ENCODE measurements at regions not wholly inside any gene's neighbourhood (a gene's known extent, or its start where the extent isn't known, plus 50 kb on each side); places are given as distances from the start of the nearest gene placed in this dataset.

DNA sequence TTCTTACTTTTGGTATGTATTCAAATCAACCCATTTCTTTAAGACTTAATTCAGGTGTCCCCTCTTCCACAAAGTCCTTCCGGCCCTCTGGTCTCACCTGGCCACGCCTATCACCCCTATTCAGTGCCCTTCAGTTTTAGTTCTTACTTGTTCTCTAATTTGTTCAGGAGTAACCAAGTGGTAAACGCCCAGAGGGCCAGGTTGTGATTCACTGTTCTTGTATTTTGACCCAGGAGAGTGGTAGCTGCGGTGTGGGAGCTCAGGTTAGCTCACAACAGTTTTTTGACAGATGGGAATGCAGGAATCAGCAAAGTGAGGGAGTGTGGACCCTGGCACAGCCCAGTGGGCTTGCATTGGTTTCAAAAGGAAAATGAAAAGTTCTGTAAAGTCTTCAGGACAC lies 81.7 kb upstream of the RIPOR2 start:
- TF ChIP-seq, protein P1, sequence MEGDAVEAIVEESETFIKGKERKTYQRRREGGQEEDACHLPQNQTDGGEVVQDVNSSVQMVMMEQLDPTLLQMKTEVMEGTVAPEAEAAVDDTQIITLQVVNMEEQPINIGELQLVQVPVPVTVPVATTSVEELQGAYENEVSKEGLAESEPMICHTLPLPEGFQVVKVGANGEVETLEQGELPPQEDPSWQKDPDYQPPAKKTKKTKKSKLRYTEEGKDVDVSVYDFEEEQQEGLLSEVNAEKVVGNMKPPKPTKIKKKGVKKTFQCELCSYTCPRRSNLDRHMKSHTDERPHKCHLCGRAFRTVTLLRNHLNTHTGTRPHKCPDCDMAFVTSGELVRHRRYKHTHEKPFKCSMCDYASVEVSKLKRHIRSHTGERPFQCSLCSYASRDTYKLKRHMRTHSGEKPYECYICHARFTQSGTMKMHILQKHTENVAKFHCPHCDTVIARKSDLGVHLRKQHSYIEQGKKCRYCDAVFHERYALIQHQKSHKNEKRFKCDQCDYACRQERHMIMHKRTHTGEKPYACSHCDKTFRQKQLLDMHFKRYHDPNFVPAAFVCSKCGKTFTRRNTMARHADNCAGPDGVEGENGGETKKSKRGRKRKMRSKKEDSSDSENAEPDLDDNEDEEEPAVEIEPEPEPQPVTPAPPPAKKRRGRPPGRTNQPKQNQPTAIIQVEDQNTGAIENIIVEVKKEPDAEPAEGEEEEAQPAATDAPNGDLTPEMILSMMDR (conservative IDR thresholded peaks at IDR 0.05) = no peak
- TF ChIP-seq ZFX (IDR thresholded peaks at IDR 0.05) = no peak

Measured in C4-2B (cell line).